K562 (cell line): ENCODE measurements at regions not wholly inside any gene's neighbourhood (a gene's known extent, or its start where the extent isn't known, plus 50 kb on each side); places are given as distances from the start of the nearest gene placed in this dataset.

Experiments
- ASH1L ChIP-seq: fragments of 450-650 bp; IDR thresholded peaks from 2 replicates; pipeline ENCODE4 v1.6.1; 2018; ENCODE audit warnings: borderline replicate concordance, mild to moderate bottlenecking, low read depth; ENCODE audit not compliant: partially characterized antibody
- C11orf30 ChIP-seq: fragments of 450-650 bp; IDR thresholded peaks from 2 replicates; pipeline ENCODE4 v1.6.1; 2016; ENCODE audit warnings: low read depth, mild to moderate bottlenecking
- CAMTA2 ChIP-seq: fragments of 250-450 bp; sonication (Bioruptor Pico); conservative IDR thresholded peaks from 2 replicates; pipeline ENCODE4 v1.5.1; 2022
- ELF1 ChIP-seq: fragments of 200-800 bp; sonication (Bioruptor generic); IDR thresholded peaks from 2 replicates; pipeline ENCODE4 v1.6.1; 2016; ENCODE audit warnings: missing genetic modification characterization, missing compliant biosample characterization
- FOXP4 ChIP-seq: sonication (generic); formaldehyde crosslinking; IDR thresholded peaks from 2 replicates; pipeline ENCODE4 v1.8.0; 2022; ENCODE audit warnings: mild to moderate bottlenecking, missing genetic modification reagents, borderline replicate concordance
- HMG20B ChIP-seq: fragments of 250-450 bp; sonication (Bioruptor Pico); IDR thresholded peaks from 2 replicates; pipeline ENCODE4 v1.5.0; 2021; ENCODE audit warnings: mild to moderate bottlenecking
- LCOR ChIP-seq: sonication (generic); formaldehyde crosslinking; IDR thresholded peaks from 2 replicates; pipeline ENCODE4 v1.8.0; 2022; ENCODE audit warnings: mild to moderate bottlenecking, missing genetic modification reagents
- MGA ChIP-seq: fragments of 450-650 bp; IDR thresholded peaks from 2 replicates; pipeline ENCODE4 v1.6.1; 2016; ENCODE audit warnings: mild to moderate bottlenecking, moderate library complexity
- NR2C1 ChIP-seq, 2 experiments: fragments of 450-650 bp; IDR thresholded peaks; 2 replicates each; pipeline ENCODE4 v1.6.1; 2017; ENCODE audit warnings: mild to moderate bottlenecking in 2 of 2, antibody characterized with exemption in 1 of 2, inconsistent platforms in 1 of 2, missing compliant biosample characterization in 1 of 2, missing genetic modification characterization in 1 of 2
- PHTF2 ChIP-seq: fragments of 250-450 bp; sonication (Bioruptor Pico); IDR thresholded peaks from 2 replicates; pipeline ENCODE4 v1.5.0; 2021; ENCODE audit warnings: mild to moderate bottlenecking
- TCF3 ChIP-seq: sonication (generic); formaldehyde crosslinking; IDR thresholded peaks from 2 replicates; pipeline ENCODE4 v1.4.0; 2020; ENCODE audit warnings: mild to moderate bottlenecking, missing genetic modification reagents
- ZFP36 ChIP-seq: fragments of 150-350 bp; IDR thresholded peaks from 2 replicates; pipeline ENCODE4 v1.6.1; 2018; ENCODE audit warnings: low read length, low read depth; ENCODE audit not compliant: partially characterized antibody
- ZFPM2 ChIP-seq: fragments of 250-450 bp; sonication (Bioruptor Pico); IDR thresholded peaks from 2 replicates; pipeline ENCODE4 v1.5.1; 2022; ENCODE audit warnings: mild to moderate bottlenecking
- ZNF12 ChIP-seq: sonication (generic); formaldehyde crosslinking; IDR thresholded peaks from 2 replicates; pipeline ENCODE4 v1.4.0; 2020; ENCODE audit warnings: mild to moderate bottlenecking, missing genetic modification reagents
- ZNF143 ChIP-seq: sonication (generic); formaldehyde crosslinking; IDR thresholded peaks from 2 replicates; pipeline ENCODE4 v1.9.0; 2022; ENCODE audit warnings: mild to moderate bottlenecking, missing genetic modification reagents
- ZNF436 ChIP-seq: fragments of 250-450, 450-650 bp; sonication (Bioruptor Pico); formaldehyde crosslinking; IDR thresholded peaks from 2 replicates; pipeline ENCODE4 v1.7.0; 2020; ENCODE audit warnings: mild to moderate bottlenecking
- ZSCAN32 ChIP-seq: fragments of 450-650 bp; formaldehyde crosslinking; IDR thresholded peaks from 2 replicates; pipeline ENCODE4 v1.4.0; 2020; ENCODE audit warnings: mild to moderate bottlenecking, moderate library complexity

DNA sequence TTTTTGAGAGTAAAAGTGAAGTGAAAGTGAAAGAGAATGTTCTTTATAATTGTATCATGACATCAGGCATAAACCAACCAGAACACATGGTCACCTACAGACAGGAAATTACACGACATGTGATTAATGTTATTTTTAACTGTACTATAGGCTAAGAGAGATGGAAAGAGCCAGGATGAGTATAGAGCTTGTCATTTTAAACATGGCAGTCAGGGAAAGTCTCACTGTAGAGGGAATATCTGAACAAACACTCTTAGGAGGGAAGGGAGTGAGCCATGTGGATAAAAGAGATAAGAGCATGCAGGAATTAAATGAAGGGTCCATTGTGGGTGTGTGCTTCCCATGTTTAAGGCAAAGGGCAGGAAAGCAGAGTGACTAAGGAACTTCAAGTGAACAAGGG is 599.1 kb upstream of the FAT3 start (continued):
- no peak for TF ChIP-seq PHTF2 (CRISPR knock-in tag)
- peak; percentile 82 for TF ChIP-seq TCF3 (CRISPR knock-in tag)
- TF ChIP-seq FOXP4 (CRISPR knock-in tag) = no peak
- no peak for TF ChIP-seq ELF1 (tag)
- no peak for TF ChIP-seq CAMTA2 (CRISPR knock-in tag)
- no peak for TF ChIP-seq ZNF12 (CRISPR knock-in tag)
- no peak for TF ChIP-seq ZFP36
- TF ChIP-seq MGA = peak; percentile 52
- no peak for TF ChIP-seq LCOR (CRISPR knock-in tag)
- no peak for TF ChIP-seq NR2C1 (IDR thresholded peaks at IDR 0.05)
- 0 out of 2 replicates have a peak, but pooled peaks have one; percentile 44 for TF ChIP-seq NR2C1 (tag; IDR thresholded peaks at IDR 0.05)
- no peak for TF ChIP-seq ZNF143 (CRISPR knock-in tag)
- TF ChIP-seq C11orf30 = peak; percentile 26; the same call in 1 of the 2 replicates
- TF ChIP-seq ZNF436 (CRISPR knock-in tag) = no peak
- no peak for TF ChIP-seq ZSCAN32 (CRISPR knock-in tag)
- no peak for TF ChIP-seq HMG20B (CRISPR knock-in tag)
- TF ChIP-seq ASH1L = no peak
- no peak for TF ChIP-seq ZFPM2 (CRISPR knock-in tag)
